ENCODE measurements at regions not wholly inside any gene's neighbourhood (a gene's known extent, or its start where the extent isn't known, plus 50 kb on each side); places are given as distances from the start of the nearest gene placed in this dataset.

GRCh38 chr5:13045897-13046551 is 898.5 kb downstream of the DNAH5 start:
- 57 to 71% (median 62%) methylated on average over 3 of the region's 3 CpGs for WGBS, 5 donors
- intact Hi-C loops (cut with DNase I; ENCODE audit: low total_unique reads), result no loop called here

GRCh38 chr5:13034061-13034460 is 910.4 kb downstream of the DNAH5 start:
- no peak for TF ChIP-seq POLR2AphosphoS5 (IDR thresholded peaks at IDR 0.05)
- no peak for TF ChIP-seq CTCF (IDR thresholded peaks at IDR 0.05 in 8 of 11, conservative IDR thresholded peaks at IDR 0.05 in 3 of 11)
- no peak for TF ChIP-seq POLR2A (IDR thresholded peaks at IDR 0.05)
- Histone ChIP-seq H3K4me1 (no peaks in the 10 kb centered on the region), H3K9me3 (peaks cover 0 to 4% (median 0%) of the 10 kb centered on the region in 8 donors), H3K4me3 (no peak overlapping the region), H3K36me3 (no peaks in the 10 kb centered on the region), H3K27me3 (replicated peaks in 1 of 7) (no peaks in the 10 kb centered on the region), H3K27ac (no peak overlapping the region)
- 85 to 91% (median 87%) methylated on average over 2 of the region's 2 CpGs for WGBS, 5 donors
- intact Hi-C loops (cut with DNase I; ENCODE audit: low total_unique reads), result no loop called here
- no peak for DNase-seq

More at GRCh38 chr5:13045897-13046551, 898.5 kb downstream of the DNAH5 start:
- no peak overlapping the region for H3K27ac ChIP-seq
- H3K27me3 ChIP-seq (replicated peaks in 1 of 7), result no peaks in the 10 kb centered on the region
- peaks cover 0 to 67% (median 33%) of the 10 kb centered on the region in 8 donors for H3K9me3 ChIP-seq
- no peaks in the 10 kb centered on the region for H3K36me3 ChIP-seq
- H3K4me3 ChIP-seq, result no peak overlapping the region
- H3K4me1 ChIP-seq, result no peaks in the 10 kb centered on the region
- TF ChIP-seq CTCF (IDR thresholded peaks at IDR 0.05 in 8 of 11, conservative IDR thresholded peaks at IDR 0.05 in 3 of 11) (no peak), POLR2A (IDR thresholded peaks at IDR 0.05) (no peak), POLR2AphosphoS5 (IDR thresholded peaks at IDR 0.05) (no peak)
- no peak for DNase-seq

- intact Hi-C loops (cut with DNase I; ENCODE audit: low total_unique reads), result no loop called here
These were observed 915.3 kb downstream of the DNAH5 start for GRCh38 chr5:13029211-13029610.

More at GRCh38 chr5:13029211-13029610, 915.3 kb downstream of the DNAH5 start:
- Histone ChIP-seq H3K27ac (no peak overlapping the region), H3K36me3 (no peaks in the 10 kb centered on the region), H3K4me3 (no peak overlapping the region), H3K9me3 (peaks cover 0 to 11% (median 0%) of the 10 kb centered on the region in 8 donors), H3K4me1 (no peaks in the 10 kb centered on the region), H3K27me3 (replicated peaks in 1 of 7) (no peaks in the 10 kb centered on the region)
- TF ChIP-seq POLR2A (IDR thresholded peaks at IDR 0.05) (no peak), CTCF (IDR thresholded peaks at IDR 0.05 in 8 of 11, conservative IDR thresholded peaks at IDR 0.05 in 3 of 11) (no peak), POLR2AphosphoS5 (IDR thresholded peaks at IDR 0.05) (no peak)
- whole genome bisulfite sequencing, 5 donors, result 64 to 80% (median 71%) methylated on average over 1 of the region's 1 CpG
- no peak for DNase-seq
